22Rv1 (cell line): ENCODE measurements at regions not wholly inside any gene's neighbourhood (a gene's known extent, or its start where the extent isn't known, plus 50 kb on each side); places are given as distances from the start of the nearest gene placed in this dataset.

Experiments used
- ZFX ChIP-seq: fragments of 450-650 bp; IDR thresholded peaks from 2 replicates; pipeline ENCODE4 v1.6.1; 2017; ENCODE audit warnings: antibody characterized with exemption, borderline replicate concordance
- TF ChIP-seq, protein P1 (sequence below): fragments of 450-650 bp; IDR thresholded peaks from 2 replicates; pipeline ENCODE4 v1.5.1; 2017; ENCODE audit warnings: mild to moderate bottlenecking

- TF ChIP-seq, protein P1, sequence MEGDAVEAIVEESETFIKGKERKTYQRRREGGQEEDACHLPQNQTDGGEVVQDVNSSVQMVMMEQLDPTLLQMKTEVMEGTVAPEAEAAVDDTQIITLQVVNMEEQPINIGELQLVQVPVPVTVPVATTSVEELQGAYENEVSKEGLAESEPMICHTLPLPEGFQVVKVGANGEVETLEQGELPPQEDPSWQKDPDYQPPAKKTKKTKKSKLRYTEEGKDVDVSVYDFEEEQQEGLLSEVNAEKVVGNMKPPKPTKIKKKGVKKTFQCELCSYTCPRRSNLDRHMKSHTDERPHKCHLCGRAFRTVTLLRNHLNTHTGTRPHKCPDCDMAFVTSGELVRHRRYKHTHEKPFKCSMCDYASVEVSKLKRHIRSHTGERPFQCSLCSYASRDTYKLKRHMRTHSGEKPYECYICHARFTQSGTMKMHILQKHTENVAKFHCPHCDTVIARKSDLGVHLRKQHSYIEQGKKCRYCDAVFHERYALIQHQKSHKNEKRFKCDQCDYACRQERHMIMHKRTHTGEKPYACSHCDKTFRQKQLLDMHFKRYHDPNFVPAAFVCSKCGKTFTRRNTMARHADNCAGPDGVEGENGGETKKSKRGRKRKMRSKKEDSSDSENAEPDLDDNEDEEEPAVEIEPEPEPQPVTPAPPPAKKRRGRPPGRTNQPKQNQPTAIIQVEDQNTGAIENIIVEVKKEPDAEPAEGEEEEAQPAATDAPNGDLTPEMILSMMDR = no peak
- TF ChIP-seq ZFX = no peak
Measured at GRCh38 chr1:30371888-30372791, 351.2 kb downstream of the MATN1 start.
